ENCODE measurements at regions not wholly inside any gene's neighbourhood (a gene's known extent, or its start where the extent isn't known, plus 50 kb on each side); places are given as distances from the start of the nearest gene placed in this dataset.

DNA sequence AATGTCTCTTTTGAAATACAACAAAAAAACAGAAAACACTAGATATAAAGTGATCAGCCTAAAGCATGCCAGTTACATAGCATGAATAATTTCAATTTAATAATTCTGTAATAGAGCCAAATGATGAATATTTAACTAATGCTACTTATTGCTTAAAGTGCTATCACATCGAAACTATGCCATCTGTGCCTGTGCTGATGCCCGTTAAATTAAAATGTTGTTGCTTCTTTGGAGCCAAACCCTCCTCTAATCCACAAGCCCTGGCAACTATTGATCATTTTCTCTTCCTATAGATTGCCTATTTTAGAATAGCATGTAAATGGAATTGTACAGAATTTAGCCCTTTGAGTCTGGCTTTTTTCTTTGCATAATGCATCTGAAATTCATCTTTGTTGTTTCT, 356.2 kb downstream of the CHSY3 start:
- ChIA-PET POLR2A (no interaction called here), CTCF (no interaction called here)
- no peak overlapping the region for H3K4me3 Mint-ChIP-seq
- no peak for ATAC-seq
- no peak overlapping the region for H3K27ac Mint-ChIP-seq
- H3K36me3 Mint-ChIP-seq = peaks cover 6% of the 10 kb centered on the region
- peaks cover 9% of the 10 kb centered on the region for H3K9me3 Mint-ChIP-seq
- TF ChIP-seq, protein P1, sequence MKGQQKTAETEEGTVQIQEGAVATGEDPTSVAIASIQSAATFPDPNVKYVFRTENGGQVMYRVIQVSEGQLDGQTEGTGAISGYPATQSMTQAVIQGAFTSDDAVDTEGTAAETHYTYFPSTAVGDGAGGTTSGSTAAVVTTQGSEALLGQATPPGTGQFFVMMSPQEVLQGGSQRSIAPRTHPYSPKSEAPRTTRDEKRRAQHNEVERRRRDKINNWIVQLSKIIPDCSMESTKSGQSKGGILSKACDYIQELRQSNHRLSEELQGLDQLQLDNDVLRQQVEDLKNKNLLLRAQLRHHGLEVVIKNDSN (CRISPR knock-in tag; IDR thresholded peaks at IDR 0.05) = no peak
- TF ChIP-seq JAZF1 (CRISPR knock-in tag; IDR thresholded peaks at IDR 0.05) (no peak), FOXP1 (CRISPR knock-in tag; IDR thresholded peaks at IDR 0.05; ENCODE audit: borderline replicate concordance) (no peak), ELF4 (CRISPR knock-in tag; IDR thresholded peaks at IDR 0.05; ENCODE audit: low read depth) (no peak), NFATC4 (CRISPR knock-in tag; IDR thresholded peaks at IDR 0.05) (no peak), NR1H2 (CRISPR knock-in tag; IDR thresholded peaks at IDR 0.05) (no peak), GRHL2 (CRISPR knock-in tag; IDR thresholded peaks at IDR 0.05; ENCODE audit: insufficient replicate concordance, severe bottlenecking) (no peak), MXD4 (CRISPR knock-in tag; IDR thresholded peaks at IDR 0.05; ENCODE audit: borderline replicate concordance) (no peak), OVOL2 (CRISPR knock-in tag; IDR thresholded peaks at IDR 0.05; ENCODE audit: borderline replicate concordance) (no peak), RELA (CRISPR knock-in tag; IDR thresholded peaks at IDR 0.05; ENCODE audit: borderline replicate concordance) (no peak), JUN (CRISPR knock-in tag; IDR thresholded peaks at IDR 0.05) (no peak)
- TF ChIP-seq, protein P2, sequence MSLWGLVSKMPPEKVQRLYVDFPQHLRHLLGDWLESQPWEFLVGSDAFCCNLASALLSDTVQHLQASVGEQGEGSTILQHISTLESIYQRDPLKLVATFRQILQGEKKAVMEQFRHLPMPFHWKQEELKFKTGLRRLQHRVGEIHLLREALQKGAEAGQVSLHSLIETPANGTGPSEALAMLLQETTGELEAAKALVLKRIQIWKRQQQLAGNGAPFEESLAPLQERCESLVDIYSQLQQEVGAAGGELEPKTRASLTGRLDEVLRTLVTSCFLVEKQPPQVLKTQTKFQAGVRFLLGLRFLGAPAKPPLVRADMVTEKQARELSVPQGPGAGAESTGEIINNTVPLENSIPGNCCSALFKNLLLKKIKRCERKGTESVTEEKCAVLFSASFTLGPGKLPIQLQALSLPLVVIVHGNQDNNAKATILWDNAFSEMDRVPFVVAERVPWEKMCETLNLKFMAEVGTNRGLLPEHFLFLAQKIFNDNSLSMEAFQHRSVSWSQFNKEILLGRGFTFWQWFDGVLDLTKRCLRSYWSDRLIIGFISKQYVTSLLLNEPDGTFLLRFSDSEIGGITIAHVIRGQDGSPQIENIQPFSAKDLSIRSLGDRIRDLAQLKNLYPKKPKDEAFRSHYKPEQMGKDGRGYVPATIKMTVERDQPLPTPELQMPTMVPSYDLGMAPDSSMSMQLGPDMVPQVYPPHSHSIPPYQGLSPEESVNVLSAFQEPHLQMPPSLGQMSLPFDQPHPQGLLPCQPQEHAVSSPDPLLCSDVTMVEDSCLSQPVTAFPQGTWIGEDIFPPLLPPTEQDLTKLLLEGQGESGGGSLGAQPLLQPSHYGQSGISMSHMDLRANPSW (CRISPR knock-in tag; conservative IDR thresholded peaks at IDR 0.05; ENCODE audit: low read depth) = no peak
- TF ChIP-seq, protein P3, sequence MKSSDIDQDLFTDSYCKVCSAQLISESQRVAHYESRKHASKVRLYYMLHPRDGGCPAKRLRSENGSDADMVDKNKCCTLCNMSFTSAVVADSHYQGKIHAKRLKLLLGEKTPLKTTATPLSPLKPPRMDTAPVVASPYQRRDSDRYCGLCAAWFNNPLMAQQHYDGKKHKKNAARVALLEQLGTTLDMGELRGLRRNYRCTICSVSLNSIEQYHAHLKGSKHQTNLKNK (CRISPR knock-in tag; IDR thresholded peaks at IDR 0.05) = no peak
- TF ChIP-seq, protein P4, sequence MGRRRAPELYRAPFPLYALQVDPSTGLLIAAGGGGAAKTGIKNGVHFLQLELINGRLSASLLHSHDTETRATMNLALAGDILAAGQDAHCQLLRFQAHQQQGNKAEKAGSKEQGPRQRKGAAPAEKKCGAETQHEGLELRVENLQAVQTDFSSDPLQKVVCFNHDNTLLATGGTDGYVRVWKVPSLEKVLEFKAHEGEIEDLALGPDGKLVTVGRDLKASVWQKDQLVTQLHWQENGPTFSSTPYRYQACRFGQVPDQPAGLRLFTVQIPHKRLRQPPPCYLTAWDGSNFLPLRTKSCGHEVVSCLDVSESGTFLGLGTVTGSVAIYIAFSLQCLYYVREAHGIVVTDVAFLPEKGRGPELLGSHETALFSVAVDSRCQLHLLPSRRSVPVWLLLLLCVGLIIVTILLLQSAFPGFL (CRISPR knock-in tag; IDR thresholded peaks at IDR 0.05; ENCODE audit: borderline replicate concordance) = no peak
- TF ChIP-seq, protein P5, sequence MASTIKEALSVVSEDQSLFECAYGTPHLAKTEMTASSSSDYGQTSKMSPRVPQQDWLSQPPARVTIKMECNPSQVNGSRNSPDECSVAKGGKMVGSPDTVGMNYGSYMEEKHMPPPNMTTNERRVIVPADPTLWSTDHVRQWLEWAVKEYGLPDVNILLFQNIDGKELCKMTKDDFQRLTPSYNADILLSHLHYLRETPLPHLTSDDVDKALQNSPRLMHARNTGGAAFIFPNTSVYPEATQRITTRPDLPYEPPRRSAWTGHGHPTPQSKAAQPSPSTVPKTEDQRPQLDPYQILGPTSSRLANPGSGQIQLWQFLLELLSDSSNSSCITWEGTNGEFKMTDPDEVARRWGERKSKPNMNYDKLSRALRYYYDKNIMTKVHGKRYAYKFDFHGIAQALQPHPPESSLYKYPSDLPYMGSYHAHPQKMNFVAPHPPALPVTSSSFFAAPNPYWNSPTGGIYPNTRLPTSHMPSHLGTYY (CRISPR knock-in tag; IDR thresholded peaks at IDR 0.05) = no peak
- TF ChIP-seq, protein P6, sequence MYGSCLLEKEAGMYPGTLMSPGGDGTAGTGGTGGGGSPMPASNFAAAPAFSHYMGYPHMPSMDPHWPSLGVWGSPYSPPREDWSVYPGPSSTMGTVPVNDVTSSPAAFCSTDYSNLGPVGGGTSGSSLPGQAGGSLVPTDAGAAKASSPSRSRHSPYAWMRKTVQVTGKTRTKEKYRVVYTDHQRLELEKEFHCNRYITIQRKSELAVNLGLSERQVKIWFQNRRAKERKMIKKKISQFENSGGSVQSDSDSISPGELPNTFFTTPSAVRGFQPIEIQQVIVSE (CRISPR knock-in tag; IDR thresholded peaks at IDR 0.05; ENCODE audit: borderline replicate concordance) = no peak
- peaks cover 13% of the 10 kb centered on the region for H3K27me3 Mint-ChIP-seq (ENCODE audit: low read depth)
- no peaks in the 10 kb centered on the region for H3K4me1 Mint-ChIP-seq
- DNase-seq (ENCODE audit: low spot score) = no peak

DNA sequence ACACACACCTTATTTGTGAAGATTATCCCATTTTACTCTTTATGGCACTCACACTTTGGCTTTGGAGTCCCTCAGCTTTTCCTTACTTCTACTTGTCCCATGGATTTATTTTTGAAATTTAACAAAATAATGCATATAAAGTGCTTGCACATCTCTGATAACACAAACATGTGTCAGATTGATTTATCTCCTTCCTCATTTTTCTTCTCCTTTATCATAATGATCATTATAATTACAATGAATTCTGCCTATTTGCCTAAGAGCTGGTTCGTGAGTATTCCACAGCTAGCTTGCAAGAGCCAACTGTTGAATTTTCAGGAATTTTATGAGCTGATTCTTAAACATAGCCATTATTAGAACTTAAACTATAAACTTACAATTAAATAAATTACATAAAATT, 347.7 kb downstream of the CHSY3 start:
- no peak overlapping the region for H3K4me3 Mint-ChIP-seq
- DNase-seq (ENCODE audit: low spot score) = no peak
- H3K9me3 Mint-ChIP-seq = peaks cover 15% of the 10 kb centered on the region
- H3K27ac Mint-ChIP-seq = no peak overlapping the region
- POLR2A ChIA-PET = no interaction called here
- peaks cover 4% of the 10 kb centered on the region; the same call in 1 of the 2 replicates for H3K4me1 Mint-ChIP-seq
- peaks cover 12% of the 10 kb centered on the region for H3K36me3 Mint-ChIP-seq
- no peak for ATAC-seq
- CTCF ChIA-PET = no interaction called here
- H3K27me3 Mint-ChIP-seq (ENCODE audit: low read depth) = no peaks in the 10 kb centered on the region
- TF ChIP-seq ATF1 (CRISPR knock-in tag; IDR thresholded peaks at IDR 0.05) (no peak), NFE2L1 (CRISPR knock-in tag; IDR thresholded peaks at IDR 0.05) (no peak), NR3C1 (CRISPR knock-in tag; conservative IDR thresholded peaks at IDR 0.05; ENCODE audit: low read depth) (no peak), CREM (CRISPR knock-in tag; IDR thresholded peaks at IDR 0.05) (no peak)
- TF ChIP-seq, protein P7, sequence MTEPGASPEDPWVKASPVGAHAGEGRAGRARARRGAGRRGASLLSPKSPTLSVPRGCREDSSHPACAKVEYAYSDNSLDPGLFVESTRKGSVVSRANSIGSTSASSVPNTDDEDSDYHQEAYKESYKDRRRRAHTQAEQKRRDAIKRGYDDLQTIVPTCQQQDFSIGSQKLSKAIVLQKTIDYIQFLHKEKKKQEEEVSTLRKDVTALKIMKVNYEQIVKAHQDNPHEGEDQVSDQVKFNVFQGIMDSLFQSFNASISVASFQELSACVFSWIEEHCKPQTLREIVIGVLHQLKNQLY (CRISPR knock-in tag; IDR thresholded peaks at IDR 0.05) = no peak
- TF ChIP-seq, protein P8, sequence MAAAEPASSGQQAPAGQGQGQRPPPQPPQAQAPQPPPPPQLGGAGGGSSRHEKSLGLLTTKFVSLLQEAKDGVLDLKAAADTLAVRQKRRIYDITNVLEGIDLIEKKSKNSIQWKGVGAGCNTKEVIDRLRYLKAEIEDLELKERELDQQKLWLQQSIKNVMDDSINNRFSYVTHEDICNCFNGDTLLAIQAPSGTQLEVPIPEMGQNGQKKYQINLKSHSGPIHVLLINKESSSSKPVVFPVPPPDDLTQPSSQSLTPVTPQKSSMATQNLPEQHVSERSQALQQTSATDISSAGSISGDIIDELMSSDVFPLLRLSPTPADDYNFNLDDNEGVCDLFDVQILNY (CRISPR knock-in tag; IDR thresholded peaks at IDR 0.05) = no peak
- TF ChIP-seq, protein P3 (CRISPR knock-in tag; IDR thresholded peaks at IDR 0.05) = no peak
- TF ChIP-seq, protein P9, sequence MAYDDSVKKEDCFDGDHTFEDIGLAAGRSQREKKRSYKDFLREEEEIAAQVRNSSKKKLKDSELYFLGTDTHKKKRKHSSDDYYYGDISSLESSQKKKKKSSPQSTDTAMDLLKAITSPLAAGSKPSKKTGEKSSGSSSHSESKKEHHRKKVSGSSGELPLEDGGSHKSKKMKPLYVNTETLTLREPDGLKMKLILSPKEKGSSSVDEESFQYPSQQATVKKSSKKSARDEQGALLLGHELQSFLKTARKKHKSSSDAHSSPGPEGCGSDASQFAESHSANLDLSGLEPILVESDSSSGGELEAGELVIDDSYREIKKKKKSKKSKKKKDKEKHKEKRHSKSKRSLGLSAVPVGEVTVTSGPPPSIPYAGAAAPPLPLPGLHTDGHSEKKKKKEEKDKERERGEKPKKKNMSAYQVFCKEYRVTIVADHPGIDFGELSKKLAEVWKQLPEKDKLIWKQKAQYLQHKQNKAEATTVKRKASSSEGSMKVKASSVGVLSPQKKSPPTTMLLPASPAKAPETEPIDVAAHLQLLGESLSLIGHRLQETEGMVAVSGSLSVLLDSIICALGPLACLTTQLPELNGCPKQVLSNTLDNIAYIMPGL (CRISPR knock-in tag; IDR thresholded peaks at IDR 0.05) = no peak
- TF ChIP-seq, protein P10, sequence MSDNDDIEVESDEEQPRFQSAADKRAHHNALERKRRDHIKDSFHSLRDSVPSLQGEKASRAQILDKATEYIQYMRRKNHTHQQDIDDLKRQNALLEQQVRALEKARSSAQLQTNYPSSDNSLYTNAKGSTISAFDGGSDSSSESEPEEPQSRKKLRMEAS (CRISPR knock-in tag; IDR thresholded peaks at IDR 0.05) = no peak
